ENCODE measurements at regions not wholly inside any gene's neighbourhood (a gene's known extent, or its start where the extent isn't known, plus 50 kb on each side); places are given as distances from the start of the nearest gene placed in this dataset.

GRCh38 chr1:222339376-222339947, 208.4 kb downstream of the HHIPL2 start:
- H4K8ac ChIP-seq (replicated peaks; ENCODE audit: insufficient read length, low read depth, low read length), result no peak overlapping the region
- WGBS (ENCODE audit: extremely low coverage, insufficient read length, low lambda C conversion rate), result no CpG with 5 or more reads among the region's 7 CpGs
- H3K9me3 ChIP-seq (ENCODE audit: control insufficient read depth, low read depth, low read length), result no peaks in the 10 kb centered on the region
- H3K9ac ChIP-seq (ENCODE audit: extremely low read depth, insufficient read length, low read length), result no peak overlapping the region
- H4K5ac ChIP-seq (ENCODE audit: insufficient read length, low read depth, low read length), result no peak overlapping the region
- no peaks in the 10 kb centered on the region for H3K23me2 ChIP-seq (ENCODE audit: insufficient read length, low read depth, low read length, poor library complexity, severe bottlenecking)
- no peak overlapping the region for H3K27ac ChIP-seq (ENCODE audit: insufficient read length, low read depth, low read length)
- H3K36me3 Mint-ChIP-seq (ENCODE audit: insufficient read depth in 1 of 3, low read depth in 3 of 3), result no peaks in the 10 kb centered on the region
- no peaks in the 10 kb centered on the region for H3K79me1 ChIP-seq (ENCODE audit: insufficient read depth, low read depth, low read length, poor library complexity, severe bottlenecking)
- no peak overlapping the region for H2BK120ac ChIP-seq (ENCODE audit: low read depth, low read length, poor library complexity, severe bottlenecking)
- H3K14ac ChIP-seq (ENCODE audit: insufficient read depth, low read length), result no peak overlapping the region
- H3K4me1 ChIP-seq (ENCODE audit: insufficient read depth, low read length), result no peaks in the 10 kb centered on the region
- no peak overlapping the region for H2BK12ac ChIP-seq (ENCODE audit: insufficient read length, low read depth, low read length)
- H4K91ac ChIP-seq (ENCODE audit: insufficient read length, low read depth, low read length), result no peak overlapping the region
- H3K56ac ChIP-seq (ENCODE audit: insufficient read length, low read depth, low read length), result no peak overlapping the region
- H2AK5ac ChIP-seq (ENCODE audit: insufficient read length, low read length), result no peak overlapping the region
- DNase-seq, result no peak
- H2AFZ ChIP-seq (ENCODE audit: low read length), result no peak overlapping the region
- no peaks in the 10 kb centered on the region for H3K27me3 Mint-ChIP-seq (ENCODE audit: low read depth)
- no peak overlapping the region for H3K18ac ChIP-seq (ENCODE audit: insufficient read length, low read depth, low read length)
- H2BK15ac ChIP-seq (ENCODE audit: low read depth, low read length), result no peak overlapping the region
- H3K79me2 ChIP-seq (ENCODE audit: insufficient read depth, low read length), result no peaks in the 10 kb centered on the region
- H2BK20ac ChIP-seq (ENCODE audit: low read depth, low read length, poor library complexity, severe bottlenecking), result no peak overlapping the region
- no peak overlapping the region for H3K4me3 Mint-ChIP-seq
- H3K27me3 ChIP-seq (ENCODE audit: insufficient read depth, low read length), result no peaks in the 10 kb centered on the region
- H3K23ac ChIP-seq (ENCODE audit: insufficient read length, low read depth, low read length), result no peak overlapping the region
- no peak for TF ChIP-seq CTCF (conservative IDR thresholded peaks at IDR 0.05)
- peaks cover 0 to 8% of the 10 kb centered on the region in 2 experiments; a peak in 2 of 4 replicates for H3K4me1 Mint-ChIP-seq
- no peak overlapping the region for H3K4ac ChIP-seq (ENCODE audit: low read depth, low read length)
- H3K27ac Mint-ChIP-seq, result no peak overlapping the region
- no peaks in the 10 kb centered on the region for H4K20me1 ChIP-seq (ENCODE audit: control insufficient read depth, insufficient read depth, insufficient read length)
- H3K4me2 ChIP-seq (ENCODE audit: insufficient read depth, insufficient read length, low read length), result no peak overlapping the region
- H3T11ph ChIP-seq (ENCODE audit: low read length), result no peak overlapping the region
- H3K9me3 Mint-ChIP-seq, result no peaks in the 10 kb centered on the region
- no peak overlapping the region for H2BK5ac ChIP-seq (ENCODE audit: insufficient read length, low read length)
